Fibroblast of villous mesenchyme (primary cell): ENCODE measurements at regions not wholly inside any gene's neighbourhood (a gene's known extent, or its start where the extent isn't known, plus 50 kb on each side); places are given as distances from the start of the nearest gene placed in this dataset.

Experiments used
- DNase-seq: peaks from one replicate; pipeline ENCODE4 v3.0.0-alpha.2; 2010; ENCODE audit warnings: low read depth
- H3K4me3 ChIP-seq: 2 replicates; pipeline ENCODE4 v1.5.1; 2011; ENCODE audit warnings: low read depth, mild to moderate bottlenecking, low read length
- CTCF ChIP-seq: IDR thresholded peaks from 2 replicates; pipeline ENCODE4 v1.5.1; 2012; ENCODE audit warnings: low read depth, mild to moderate bottlenecking, low read length; ENCODE audit not compliant: insufficient read depth

DNA sequence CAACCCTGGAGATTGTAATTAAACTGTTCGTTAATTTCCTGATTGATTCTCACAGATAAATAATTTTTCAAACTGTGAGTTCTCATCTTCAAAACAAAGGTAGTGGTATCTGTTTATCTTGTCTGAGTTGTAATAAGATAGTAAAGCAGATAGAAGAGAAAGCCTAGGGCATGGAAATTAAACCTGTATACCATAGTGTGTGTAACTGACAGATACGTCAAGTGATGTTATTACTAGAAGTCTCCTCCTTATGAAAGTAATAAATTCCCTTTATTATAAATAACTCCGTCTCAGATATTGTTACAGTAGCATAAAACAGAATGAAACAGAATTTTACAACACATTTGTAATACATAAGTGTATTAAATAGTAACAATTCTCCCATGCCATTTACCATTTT is 1065.1 kb downstream of the SLITRK1 start:
- no peak overlapping the region for H3K4me3 ChIP-seq
- no peak for DNase-seq
- TF ChIP-seq CTCF: no peak

GRCh38 chr13:82815791-82816190 is 1066.5 kb downstream of the SLITRK1 start:
- no peak overlapping the region for H3K4me3 ChIP-seq
- TF ChIP-seq CTCF: no peak
- DNase-seq: no peak

- no peak for TF ChIP-seq CTCF
- no peak for DNase-seq
- no peak overlapping the region for H3K4me3 ChIP-seq
These were observed 1078.9 kb downstream of the SLITRK1 start for GRCh38 chr13:82803341-82803740.

GRCh38 chr13:82802528-82802927 is 1079.7 kb downstream of the SLITRK1 start:
- no peak for TF ChIP-seq CTCF
- H3K4me3 ChIP-seq: no peak overlapping the region
- no peak for DNase-seq

DNA sequence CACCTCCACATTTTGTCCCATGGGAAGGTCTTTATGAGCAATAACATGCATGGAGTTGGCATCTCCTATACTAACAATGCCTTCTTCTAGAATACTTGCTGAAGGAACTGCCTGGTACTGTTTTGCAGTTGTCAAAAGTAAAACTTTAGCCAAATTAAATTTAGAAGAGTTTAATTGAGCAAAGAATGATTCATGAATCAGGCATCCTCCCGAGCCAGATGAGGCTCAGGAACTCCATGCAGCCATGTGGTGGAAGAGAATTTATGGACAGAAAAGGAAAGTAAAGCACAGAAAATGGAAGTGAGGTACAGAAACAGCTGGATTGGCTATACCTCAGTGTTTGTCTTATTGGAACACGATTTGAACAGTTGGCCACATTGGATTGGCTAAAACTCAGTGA is 1081.9 kb downstream of the SLITRK1 start:
- no peak overlapping the region for H3K4me3 ChIP-seq
- no peak for DNase-seq
- TF ChIP-seq CTCF: no peak

DNA sequence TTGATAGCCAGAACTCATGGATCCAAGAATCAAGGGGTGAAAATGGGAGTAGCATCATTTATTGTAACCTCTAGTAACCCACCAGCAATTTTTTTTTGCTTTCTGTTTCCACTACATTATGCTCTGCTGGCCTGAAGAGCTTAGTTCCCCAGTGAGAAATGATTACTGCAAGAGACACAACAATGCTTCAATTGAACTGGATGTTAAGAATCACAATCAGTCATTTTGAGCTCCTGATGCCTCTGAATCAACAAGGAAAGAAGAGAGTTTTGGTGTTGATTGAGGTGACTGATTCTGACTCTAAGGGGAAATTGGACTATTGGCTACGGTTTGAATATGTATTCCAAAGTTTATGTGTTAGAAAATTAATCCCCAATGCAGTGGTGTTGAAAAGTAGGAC is 1084.4 kb downstream of the SLITRK1 start:
- TF ChIP-seq CTCF: no peak
- no peak for DNase-seq
- H3K4me3 ChIP-seq: no peak overlapping the region

- DNase-seq: no peak
- no peak overlapping the region for H3K4me3 ChIP-seq
- TF ChIP-seq CTCF: no peak
These were observed 1091.2 kb downstream of the SLITRK1 start for GRCh38 chr13:82791035-82791434.
